DLD1 (cell line): ENCODE measurements at regions not wholly inside any gene's neighbourhood (a gene's known extent, or its start where the extent isn't known, plus 50 kb on each side); places are given as distances from the start of the nearest gene placed in this dataset.

ENCODE experiments used
- in situ Hi-C: cut with HindIII; loops from 2 replicates; pipeline ENCODE4 v1.10.0; 2017; ENCODE audit warnings: low sequenced_read_pairs

- in situ Hi-C loops, result no loop called here
These were observed 174.7 kb upstream of the SLC24A5 start for GRCh38 chr15:47945872-47946650.

- in situ Hi-C loops, result no loop called here
These were observed 171.0 kb upstream of the SLC24A5 start for GRCh38 chr15:47949815-47950214.

GRCh38 chr15:47950447-47950846 is 170.3 kb upstream of the SLC24A5 start:
- in situ Hi-C loops, result no loop called here

- in situ Hi-C loops, result no loop called here
These were observed 169.0 kb upstream of the SLC24A5 start for GRCh38 chr15:47951781-47952180.

- in situ Hi-C loops, result no loop called here
These were observed 166.6 kb upstream of the SLC24A5 start for GRCh38 chr15:47954196-47954595.

- in situ Hi-C loops, result no loop called here
These were observed 165.8 kb upstream of the SLC24A5 start for GRCh38 chr15:47955021-47955420.

- in situ Hi-C loops, result loop anchor here (10.0 kb wide), 1 partner anchor 255 kb away; no protein-coding TSS in a partner anchor
These were observed 161.0 kb upstream of the SLC24A5 start for GRCh38 chr15:47959617-47960413.

- in situ Hi-C loops, result loop anchor here (10.0 kb wide), 1 partner anchor 257 kb away; no protein-coding TSS in a partner anchor
These were observed 159.2 kb upstream of the SLC24A5 start for GRCh38 chr15:47961401-47962090.

- in situ Hi-C loops, result loop anchor here (10.0 kb wide), 1 partner anchor 258 kb away; no protein-coding TSS in a partner anchor
These were observed 157.5 kb upstream of the SLC24A5 start for GRCh38 chr15:47963265-47963664.

- in situ Hi-C loops, result loop anchor here (10.0 kb wide), 1 partner anchor 259 kb away; no protein-coding TSS in a partner anchor
These were observed 156.6 kb upstream of the SLC24A5 start for GRCh38 chr15:47964229-47964628.

GRCh38 chr15:47965297-47965696 is 155.5 kb upstream of the SLC24A5 start:
- in situ Hi-C loops, result loop anchor here (10.0 kb wide), 1 partner anchor 260 kb away; no protein-coding TSS in a partner anchor

GRCh38 chr15:47968593-47968992 is 152.2 kb upstream of the SLC24A5 start:
- in situ Hi-C loops, result loop anchor here (10.0 kb wide), 1 partner anchor 264 kb away; no protein-coding TSS in a partner anchor

- in situ Hi-C loops, result no loop called here
These were observed 149.2 kb upstream of the SLC24A5 start for GRCh38 chr15:47971637-47972036.

- in situ Hi-C loops, result no loop called here
These were observed 148.1 kb upstream of the SLC24A5 start for GRCh38 chr15:47972738-47973137.

- in situ Hi-C loops, result no loop called here
These were observed 146.1 kb upstream of the SLC24A5 start for GRCh38 chr15:47974724-47975123.

- in situ Hi-C loops, result no loop called here
These were observed 145.4 kb upstream of the SLC24A5 start for GRCh38 chr15:47975427-47975826.

GRCh38 chr15:47983533-47983932 is 137.3 kb upstream of the SLC24A5 start:
- in situ Hi-C loops, result no loop called here

- in situ Hi-C loops, result no loop called here
These were observed 135.2 kb upstream of the SLC24A5 start for GRCh38 chr15:47985568-47985967.

- in situ Hi-C loops, result no loop called here
These were observed 133.3 kb upstream of the SLC24A5 start for GRCh38 chr15:47987461-47987860.

- in situ Hi-C loops, result no loop called here
These were observed 132.8 kb upstream of the SLC24A5 start for GRCh38 chr15:47987908-47988532.

- in situ Hi-C loops, result no loop called here
These were observed 132.2 kb upstream of the SLC24A5 start for GRCh38 chr15:47988564-47988963.
